ENCODE measurements at regions not wholly inside any gene's neighbourhood (a gene's known extent, or its start where the extent isn't known, plus 50 kb on each side); places are given as distances from the start of the nearest gene placed in this dataset.

- no peak for TF ChIP-seq CTCF (IDR thresholded peaks at IDR 0.05; ENCODE audit: extremely low read depth, low read depth, low read length)
Observed at GRCh38 chr9:89664896-89665329, 60.1 kb downstream of the GADD45G start.

GRCh38 chr9:89666364-89666763, 61.6 kb downstream of the GADD45G start:
- Histone ChIP-seq H4K20me1 (ENCODE audit: insufficient read depth, low read length) (no peaks in the 10 kb centered on the region), H3K27me3 (ENCODE audit: insufficient read depth, low read length) (no peaks in the 10 kb centered on the region), H3K27ac (ENCODE audit: low read depth, low read length) (no peak overlapping the region), H3K4me3 (ENCODE audit: insufficient read depth, low read length) (no peak overlapping the region), H2AFZ (ENCODE audit: low read length) (no peak overlapping the region), H3K36me3 (ENCODE audit: insufficient read depth, low read length) (no peaks in the 10 kb centered on the region), H3K4me2 (ENCODE audit: insufficient read depth, low read length) (no peak overlapping the region), H3K79me2 (ENCODE audit: insufficient read depth, low read length) (no peaks in the 10 kb centered on the region), H3K9me3 (ENCODE audit: low read depth, low read length) (no peaks in the 10 kb centered on the region), H3K4me1 (ENCODE audit: insufficient read depth, low read length) (no peaks in the 10 kb centered on the region)
- DNase-seq (ENCODE audit: insufficient read length, low spot score, missing footprints), result no peak
- TF ChIP-seq CTCF (IDR thresholded peaks at IDR 0.05; ENCODE audit: extremely low read depth, low read depth, low read length), result no peak

More at GRCh38 chr9:89664896-89665329, 60.1 kb downstream of the GADD45G start:
- no peaks in the 10 kb centered on the region for H3K36me3 ChIP-seq (ENCODE audit: insufficient read depth, low read length)
- no peaks in the 10 kb centered on the region for H3K4me1 ChIP-seq (ENCODE audit: insufficient read depth, low read length)
- no peak overlapping the region for H3K4me3 ChIP-seq (ENCODE audit: insufficient read depth, low read length)
- no peaks in the 10 kb centered on the region for H3K9me3 ChIP-seq (ENCODE audit: low read depth, low read length)
- no peaks in the 10 kb centered on the region for H3K27me3 ChIP-seq (ENCODE audit: insufficient read depth, low read length)
- no peaks in the 10 kb centered on the region for H3K79me2 ChIP-seq (ENCODE audit: insufficient read depth, low read length)
- no peak overlapping the region for H3K27ac ChIP-seq (ENCODE audit: low read depth, low read length)
- no peaks in the 10 kb centered on the region for H4K20me1 ChIP-seq (ENCODE audit: insufficient read depth, low read length)
- no peak overlapping the region for H2AFZ ChIP-seq (ENCODE audit: low read length)
- H3K4me2 ChIP-seq (ENCODE audit: insufficient read depth, low read length), result no peak overlapping the region
- DNase-seq (ENCODE audit: insufficient read length, low spot score, missing footprints), result no peak

- no peaks in the 10 kb centered on the region for H4K20me1 ChIP-seq (ENCODE audit: insufficient read depth, low read length)
- no peaks in the 10 kb centered on the region for H3K79me2 ChIP-seq (ENCODE audit: insufficient read depth, low read length)
- no peak for TF ChIP-seq CTCF (IDR thresholded peaks at IDR 0.05; ENCODE audit: extremely low read depth, low read depth, low read length)
- DNase-seq (ENCODE audit: insufficient read length, low spot score, missing footprints), result peak; percentile 73
- no peak overlapping the region for H3K27ac ChIP-seq (ENCODE audit: low read depth, low read length)
- H3K27me3 ChIP-seq (ENCODE audit: insufficient read depth, low read length), result no peaks in the 10 kb centered on the region
- no peak overlapping the region for H3K4me3 ChIP-seq (ENCODE audit: insufficient read depth, low read length)
- no peak overlapping the region for H3K4me2 ChIP-seq (ENCODE audit: insufficient read depth, low read length)
- no peak overlapping the region for H2AFZ ChIP-seq (ENCODE audit: low read length)
- no peaks in the 10 kb centered on the region for H3K36me3 ChIP-seq (ENCODE audit: insufficient read depth, low read length)
- H3K4me1 ChIP-seq (ENCODE audit: insufficient read depth, low read length), result no peaks in the 10 kb centered on the region
- H3K9me3 ChIP-seq (ENCODE audit: low read depth, low read length), result no peaks in the 10 kb centered on the region
Observed at GRCh38 chr9:89666950-89667349, 62.1 kb downstream of the GADD45G start.

- DNase-seq (ENCODE audit: insufficient read length, low spot score, missing footprints), result no peak
Observed at GRCh38 chr9:89667726-89668125, 62.9 kb downstream of the GADD45G start.

More at GRCh38 chr9:89667726-89668125, 62.9 kb downstream of the GADD45G start:
- no peaks in the 10 kb centered on the region for H3K9me3 ChIP-seq (ENCODE audit: low read depth, low read length)
- H3K36me3 ChIP-seq (ENCODE audit: insufficient read depth, low read length), result no peaks in the 10 kb centered on the region
- no peak overlapping the region for H2AFZ ChIP-seq (ENCODE audit: low read length)
- no peak overlapping the region for H3K4me3 ChIP-seq (ENCODE audit: insufficient read depth, low read length)
- H3K4me2 ChIP-seq (ENCODE audit: insufficient read depth, low read length), result no peak overlapping the region
- no peak for TF ChIP-seq CTCF (IDR thresholded peaks at IDR 0.05; ENCODE audit: extremely low read depth, low read depth, low read length)
- H3K27ac ChIP-seq (ENCODE audit: low read depth, low read length), result no peak overlapping the region
- no peaks in the 10 kb centered on the region for H3K79me2 ChIP-seq (ENCODE audit: insufficient read depth, low read length)
- H3K27me3 ChIP-seq (ENCODE audit: insufficient read depth, low read length), result no peaks in the 10 kb centered on the region
- no peaks in the 10 kb centered on the region for H3K4me1 ChIP-seq (ENCODE audit: insufficient read depth, low read length)
- H4K20me1 ChIP-seq (ENCODE audit: insufficient read depth, low read length), result no peaks in the 10 kb centered on the region
